ENCODE measurements at regions not wholly inside any gene's neighbourhood (a gene's known extent, or its start where the extent isn't known, plus 50 kb on each side); places are given as distances from the start of the nearest gene placed in this dataset.

DNA sequence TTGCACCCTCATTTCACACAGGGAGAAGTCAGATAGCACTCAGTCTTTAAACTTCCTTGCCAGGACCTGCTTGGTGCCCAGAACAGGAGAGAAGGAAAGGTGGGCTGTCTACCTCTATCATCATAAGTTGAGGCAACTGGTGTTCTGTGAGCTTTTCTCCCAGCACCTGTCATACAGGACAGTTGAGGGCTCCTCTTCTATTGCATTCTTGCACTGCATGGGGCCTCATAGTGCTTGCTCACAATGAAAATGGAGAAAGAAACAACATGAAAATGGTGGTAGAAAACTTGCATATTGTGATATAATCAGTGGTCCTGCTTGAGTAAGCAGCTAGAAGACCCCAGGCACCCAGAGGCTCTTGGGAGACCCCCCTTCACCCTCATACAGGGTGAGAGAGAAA, 311.7 kb upstream of the GOLIM4 start:
- TF ChIP-seq RFX5 (IDR thresholded peaks at IDR 0.05; ENCODE audit: low read depth, low read length) (no peak), MXI1 (IDR thresholded peaks at IDR 0.05; ENCODE audit: borderline replicate concordance, low read depth, low read length) (no peak), POLR2A (IDR thresholded peaks at IDR 0.05; ENCODE audit: low read depth, low read length) (no peak)
- TF ChIP-seq, protein P1, sequence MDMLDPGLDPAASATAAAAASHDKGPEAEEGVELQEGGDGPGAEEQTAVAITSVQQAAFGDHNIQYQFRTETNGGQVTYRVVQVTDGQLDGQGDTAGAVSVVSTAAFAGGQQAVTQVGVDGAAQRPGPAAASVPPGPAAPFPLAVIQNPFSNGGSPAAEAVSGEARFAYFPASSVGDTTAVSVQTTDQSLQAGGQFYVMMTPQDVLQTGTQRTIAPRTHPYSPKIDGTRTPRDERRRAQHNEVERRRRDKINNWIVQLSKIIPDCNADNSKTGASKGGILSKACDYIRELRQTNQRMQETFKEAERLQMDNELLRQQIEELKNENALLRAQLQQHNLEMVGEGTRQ (IDR thresholded peaks at IDR 0.05; ENCODE audit: low read depth, low read length) = no peak
- TF ChIP-seq, protein P2, sequence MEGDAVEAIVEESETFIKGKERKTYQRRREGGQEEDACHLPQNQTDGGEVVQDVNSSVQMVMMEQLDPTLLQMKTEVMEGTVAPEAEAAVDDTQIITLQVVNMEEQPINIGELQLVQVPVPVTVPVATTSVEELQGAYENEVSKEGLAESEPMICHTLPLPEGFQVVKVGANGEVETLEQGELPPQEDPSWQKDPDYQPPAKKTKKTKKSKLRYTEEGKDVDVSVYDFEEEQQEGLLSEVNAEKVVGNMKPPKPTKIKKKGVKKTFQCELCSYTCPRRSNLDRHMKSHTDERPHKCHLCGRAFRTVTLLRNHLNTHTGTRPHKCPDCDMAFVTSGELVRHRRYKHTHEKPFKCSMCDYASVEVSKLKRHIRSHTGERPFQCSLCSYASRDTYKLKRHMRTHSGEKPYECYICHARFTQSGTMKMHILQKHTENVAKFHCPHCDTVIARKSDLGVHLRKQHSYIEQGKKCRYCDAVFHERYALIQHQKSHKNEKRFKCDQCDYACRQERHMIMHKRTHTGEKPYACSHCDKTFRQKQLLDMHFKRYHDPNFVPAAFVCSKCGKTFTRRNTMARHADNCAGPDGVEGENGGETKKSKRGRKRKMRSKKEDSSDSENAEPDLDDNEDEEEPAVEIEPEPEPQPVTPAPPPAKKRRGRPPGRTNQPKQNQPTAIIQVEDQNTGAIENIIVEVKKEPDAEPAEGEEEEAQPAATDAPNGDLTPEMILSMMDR (conservative IDR thresholded peaks at IDR 0.05; ENCODE audit: low read depth, low read length) = no peak
